OCI-LY1 (cell line): ENCODE measurements at regions not wholly inside any gene's neighbourhood (a gene's known extent, or its start where the extent isn't known, plus 50 kb on each side); places are given as distances from the start of the nearest gene placed in this dataset.

Experiments used
- CTCF ChIP-seq: fragments of 200-600 bp; sonication (generic), shearing (Covaris generic); IDR thresholded peaks from 2 replicates; pipeline ENCODE4 v1.5.1; 2017; ENCODE audit warnings: mild to moderate bottlenecking, antibody characterized with exemption, low read length, moderate library complexity, mixed read lengths
- EZH2 ChIP-seq: fragments of 200-600 bp; sonication (generic), shearing (Covaris generic); IDR thresholded peaks from 2 replicates; pipeline ENCODE4 v1.8.0; 2017; ENCODE audit warnings: borderline replicate concordance, mixed run types, mild to moderate bottlenecking, antibody characterized with exemption, low read length, moderate library complexity, mixed read lengths

GRCh38 chr12:19852100-19852855 is 413.0 kb downstream of the AEBP2 start:
- TF ChIP-seq CTCF (no peak), EZH2 (no peak)
